ENCODE measurements at regions not wholly inside any gene's neighbourhood (a gene's known extent, or its start where the extent isn't known, plus 50 kb on each side); places are given as distances from the start of the nearest gene placed in this dataset.

DNA sequence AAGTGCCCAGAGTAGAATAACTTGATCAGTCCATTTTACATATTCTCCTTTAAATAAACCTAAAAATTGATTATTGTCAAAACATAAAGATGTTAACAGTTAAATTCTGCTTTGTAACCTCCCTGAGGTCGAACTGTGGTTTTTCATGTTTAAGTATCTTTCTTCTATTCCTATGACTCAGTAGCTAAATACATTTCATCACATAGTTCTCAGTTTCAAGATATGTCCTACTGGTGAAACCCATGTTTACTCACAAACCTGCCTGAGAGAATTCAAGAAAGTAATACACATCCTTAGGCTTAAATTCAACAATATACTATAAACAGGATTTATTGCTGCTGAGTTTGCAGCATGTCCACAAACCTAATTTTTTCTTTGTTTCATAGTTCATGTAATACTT, 692.9 kb downstream of the ZPLD1 start:
- no peaks in the 10 kb centered on the region for H3K27me3 ChIP-seq
- peaks cover 2% of the 10 kb centered on the region for H3K27me3 Mint-ChIP-seq (ENCODE audit: insufficient read depth, low read depth)
- H3K9ac ChIP-seq = no peak overlapping the region
- H3K27ac Mint-ChIP-seq = no peak overlapping the region
- no peak overlapping the region for H3K4me3 ChIP-seq
- H2AFZ ChIP-seq (replicated peaks) = no peak overlapping the region
- no peaks in the 10 kb centered on the region for H3K4me1 Mint-ChIP-seq
- no peaks in the 10 kb centered on the region for H3K9me3 ChIP-seq (ENCODE audit: low read depth)
- no peaks in the 10 kb centered on the region for H3K79me2 ChIP-seq (ENCODE audit: low read depth)
- no peaks in the 10 kb centered on the region for H3K36me3 Mint-ChIP-seq
- no peak overlapping the region for H3K4me2 ChIP-seq
- no peak overlapping the region for H3K4me3 Mint-ChIP-seq
- H3K9me3 Mint-ChIP-seq = peaks cover 2% of the 10 kb centered on the region
- DNase-seq (ENCODE audit: low spot score) = no peak
- no peaks in the 10 kb centered on the region for H3F3A ChIP-seq (ENCODE audit: low read depth)
- no peaks in the 10 kb centered on the region for H3K36me3 ChIP-seq
- no peak for TF ChIP-seq EZH2phosphoT487 (IDR thresholded peaks at IDR 0.05)
- no peak for TF ChIP-seq EZH2 (IDR thresholded peaks at IDR 0.05)
- TF ChIP-seq, protein P1, sequence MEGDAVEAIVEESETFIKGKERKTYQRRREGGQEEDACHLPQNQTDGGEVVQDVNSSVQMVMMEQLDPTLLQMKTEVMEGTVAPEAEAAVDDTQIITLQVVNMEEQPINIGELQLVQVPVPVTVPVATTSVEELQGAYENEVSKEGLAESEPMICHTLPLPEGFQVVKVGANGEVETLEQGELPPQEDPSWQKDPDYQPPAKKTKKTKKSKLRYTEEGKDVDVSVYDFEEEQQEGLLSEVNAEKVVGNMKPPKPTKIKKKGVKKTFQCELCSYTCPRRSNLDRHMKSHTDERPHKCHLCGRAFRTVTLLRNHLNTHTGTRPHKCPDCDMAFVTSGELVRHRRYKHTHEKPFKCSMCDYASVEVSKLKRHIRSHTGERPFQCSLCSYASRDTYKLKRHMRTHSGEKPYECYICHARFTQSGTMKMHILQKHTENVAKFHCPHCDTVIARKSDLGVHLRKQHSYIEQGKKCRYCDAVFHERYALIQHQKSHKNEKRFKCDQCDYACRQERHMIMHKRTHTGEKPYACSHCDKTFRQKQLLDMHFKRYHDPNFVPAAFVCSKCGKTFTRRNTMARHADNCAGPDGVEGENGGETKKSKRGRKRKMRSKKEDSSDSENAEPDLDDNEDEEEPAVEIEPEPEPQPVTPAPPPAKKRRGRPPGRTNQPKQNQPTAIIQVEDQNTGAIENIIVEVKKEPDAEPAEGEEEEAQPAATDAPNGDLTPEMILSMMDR (IDR thresholded peaks at IDR 0.05) = no peak
- no peaks in the 10 kb centered on the region for H3K4me1 ChIP-seq
- no peaks in the 10 kb centered on the region for H4K20me1 ChIP-seq (ENCODE audit: low read depth)
- H3K27ac ChIP-seq = no peak overlapping the region

DNA sequence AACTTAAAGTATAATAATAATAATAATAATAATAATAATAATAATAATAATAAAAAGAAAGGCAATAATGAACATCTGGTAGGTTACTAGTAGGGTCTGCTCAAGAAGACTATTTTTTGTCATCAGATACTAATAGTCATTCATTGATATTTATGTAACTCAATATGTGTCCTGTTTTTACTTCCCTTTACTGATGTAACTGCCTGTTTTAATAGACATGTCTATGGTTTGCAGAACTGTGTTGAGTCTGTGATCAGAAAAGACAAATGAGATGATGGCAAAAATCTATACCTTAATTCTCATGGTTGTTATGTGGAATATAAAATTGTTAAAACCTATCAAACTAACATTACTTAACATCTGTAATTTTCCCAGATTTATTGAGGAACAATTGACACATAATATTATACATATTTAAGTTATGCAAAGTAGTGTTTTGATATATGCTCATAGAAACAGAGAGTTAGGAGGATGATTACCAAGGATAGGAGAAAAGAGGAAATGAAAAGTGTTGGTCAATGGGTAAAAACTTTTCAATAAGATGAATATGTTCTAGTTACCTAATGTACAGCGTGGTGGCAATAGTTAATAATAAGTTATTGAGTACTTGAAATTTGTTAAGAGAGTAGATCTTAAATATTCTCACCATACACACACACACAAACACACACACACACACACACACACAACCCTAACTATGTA, 699.4 kb downstream of the ZPLD1 start:
- H3K4me1 Mint-ChIP-seq = no peaks in the 10 kb centered on the region

DNA sequence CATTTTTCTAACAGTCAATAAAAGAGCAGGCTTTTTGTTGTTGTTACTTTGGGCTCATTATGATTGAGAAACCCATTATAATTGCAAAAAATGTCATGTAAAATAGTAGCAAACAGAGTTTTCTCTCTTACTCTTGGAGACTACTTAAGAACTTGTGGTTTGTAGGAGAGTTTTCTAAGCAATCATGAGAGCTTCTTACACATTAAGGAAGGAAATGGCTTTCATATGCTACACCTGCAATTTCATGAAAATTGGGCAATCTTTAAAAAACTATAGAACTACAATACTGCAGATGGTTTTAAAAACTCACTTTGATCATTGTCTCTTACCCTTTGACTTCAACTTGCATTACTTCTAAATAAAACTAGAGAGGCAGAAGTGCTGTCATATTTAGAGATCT, 701.8 kb downstream of the ZPLD1 start:
- H4K20me1 ChIP-seq (ENCODE audit: low read depth) = no peaks in the 10 kb centered on the region
- H3K9me3 ChIP-seq (ENCODE audit: low read depth) = no peaks in the 10 kb centered on the region
- no peaks in the 10 kb centered on the region for H3K36me3 ChIP-seq
- no peaks in the 10 kb centered on the region for H3K36me3 Mint-ChIP-seq
- DNase-seq (ENCODE audit: low spot score) = no peak
- no peak overlapping the region for H3K27ac ChIP-seq
- H3K4me3 ChIP-seq = no peak overlapping the region
- H3K27ac Mint-ChIP-seq = no peak overlapping the region
- no peaks in the 10 kb centered on the region for H3K9me3 Mint-ChIP-seq
- H3K79me2 ChIP-seq (ENCODE audit: low read depth) = no peaks in the 10 kb centered on the region
- no peaks in the 10 kb centered on the region for H3K4me1 ChIP-seq
- H3K9ac ChIP-seq = no peak overlapping the region
- H3K27me3 Mint-ChIP-seq (ENCODE audit: insufficient read depth, low read depth) = peaks cover 2% of the 10 kb centered on the region
- H2AFZ ChIP-seq (replicated peaks) = no peak overlapping the region
- no peaks in the 10 kb centered on the region for H3K4me1 Mint-ChIP-seq
- no peak overlapping the region for H3K4me3 Mint-ChIP-seq
- TF ChIP-seq, protein P1 (IDR thresholded peaks at IDR 0.05) = no peak
- no peak for TF ChIP-seq EZH2phosphoT487 (IDR thresholded peaks at IDR 0.05)
- TF ChIP-seq EZH2 (IDR thresholded peaks at IDR 0.05) = no peak
- H3F3A ChIP-seq (ENCODE audit: low read depth) = no peaks in the 10 kb centered on the region
- no peaks in the 10 kb centered on the region for H3K27me3 ChIP-seq
- H3K4me2 ChIP-seq = no peak overlapping the region

More for the DNA sequence above, 699.4 kb downstream of the ZPLD1 start:
- H3K9ac ChIP-seq = no peak overlapping the region
- H3K27ac ChIP-seq = no peak overlapping the region
- H3K79me2 ChIP-seq (ENCODE audit: low read depth) = no peaks in the 10 kb centered on the region
- TF ChIP-seq EZH2phosphoT487 (IDR thresholded peaks at IDR 0.05) = no peak
- no peak for TF ChIP-seq EZH2 (IDR thresholded peaks at IDR 0.05)
- no peaks in the 10 kb centered on the region for H3K9me3 ChIP-seq (ENCODE audit: low read depth)
- H3K9me3 Mint-ChIP-seq = peaks cover 2% of the 10 kb centered on the region
- no peaks in the 10 kb centered on the region for H3F3A ChIP-seq (ENCODE audit: low read depth)
- no peaks in the 10 kb centered on the region for H3K4me1 ChIP-seq
- no peak overlapping the region for H3K4me2 ChIP-seq
- no peak overlapping the region for H3K4me3 ChIP-seq
- no peak for DNase-seq (ENCODE audit: low spot score)
- no peaks in the 10 kb centered on the region for H3K27me3 ChIP-seq
- no peaks in the 10 kb centered on the region for H3K36me3 Mint-ChIP-seq
- H2AFZ ChIP-seq (replicated peaks) = no peak overlapping the region
- no peak overlapping the region for H3K27ac Mint-ChIP-seq
- H3K36me3 ChIP-seq = no peaks in the 10 kb centered on the region
- H3K27me3 Mint-ChIP-seq (ENCODE audit: insufficient read depth, low read depth) = peaks cover 2% of the 10 kb centered on the region
- no peaks in the 10 kb centered on the region for H4K20me1 ChIP-seq (ENCODE audit: low read depth)
- no peak overlapping the region for H3K4me3 Mint-ChIP-seq

DNA sequence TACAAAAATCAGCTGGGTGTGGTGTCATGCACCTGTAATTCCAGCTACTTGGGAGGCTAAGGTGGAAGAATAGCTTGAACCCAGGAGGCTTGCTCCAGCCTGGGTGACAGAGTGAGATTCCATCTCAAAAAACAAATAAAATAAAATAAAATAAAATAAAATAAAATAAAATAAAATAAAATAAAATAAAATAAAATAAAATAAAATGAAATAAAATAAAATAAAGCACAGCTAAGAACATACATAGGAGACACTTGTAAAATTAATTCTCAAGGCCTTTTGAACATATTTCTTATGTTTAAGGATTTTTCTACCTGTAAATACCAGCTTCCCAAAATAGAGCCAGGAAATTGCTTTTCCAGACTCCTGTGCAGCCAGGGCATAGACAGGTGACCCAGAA, 703.0 kb downstream of the ZPLD1 start:
- no peak overlapping the region for H3K4me3 ChIP-seq
- Mint-ChIP-seq H3K27ac (no peak overlapping the region), H3K27me3 (ENCODE audit: insufficient read depth, low read depth) (no peaks in the 10 kb centered on the region), H3K4me1 (no peaks in the 10 kb centered on the region), H3K36me3 (no peaks in the 10 kb centered on the region), H3K4me3 (no peak overlapping the region), H3K9me3 (no peaks in the 10 kb centered on the region)
- H3K9me3 ChIP-seq (ENCODE audit: low read depth) = no peaks in the 10 kb centered on the region
- H3K79me2 ChIP-seq (ENCODE audit: low read depth) = no peaks in the 10 kb centered on the region
- no peak overlapping the region for H3K4me2 ChIP-seq
- H3K4me1 ChIP-seq = no peaks in the 10 kb centered on the region
- H3F3A ChIP-seq (ENCODE audit: low read depth) = no peaks in the 10 kb centered on the region
- H3K9ac ChIP-seq = no peak overlapping the region
- no peaks in the 10 kb centered on the region for H3K27me3 ChIP-seq
- no peaks in the 10 kb centered on the region for H3K36me3 ChIP-seq
- no peak for TF ChIP-seq EZH2 (IDR thresholded peaks at IDR 0.05)
- TF ChIP-seq, protein P1 (IDR thresholded peaks at IDR 0.05) = no peak
- no peak for TF ChIP-seq EZH2phosphoT487 (IDR thresholded peaks at IDR 0.05)
- no peak overlapping the region for H3K27ac ChIP-seq
- no peaks in the 10 kb centered on the region for H4K20me1 ChIP-seq (ENCODE audit: low read depth)
- DNase-seq (ENCODE audit: low spot score) = no peak
- no peak overlapping the region for H2AFZ ChIP-seq (replicated peaks)

Measured in neural progenitor cell (in vitro differentiated cells).